Activated naive CD8-positive, alpha-beta T cell treated with anti-CD3 and anti-CD28 coated beads, Interleukin-2, amount 50 U/mL, for 24 hours (primary cell): ENCODE measurements at regions not wholly inside any gene's neighbourhood (a gene's known extent, or its start where the extent isn't known, plus 50 kb on each side); places are given as distances from the start of the nearest gene placed in this dataset.
A peak's percentile ranks its signal among the peaks of the same experiment; 100 is the strongest.

ENCODE experiments used
- ATAC-seq: fragments of 150-1000 bp; cut with Tn5 transposase; one replicate; pipeline ENCODE4 v1.10.0; 2021
- DNase-seq: peaks from one replicate; pipeline ENCODE4 v3.0.0; 2021
- H3K27ac Mint-ChIP-seq: one replicate; pipeline ENCODE4 v1.8.0; 2021; ENCODE audit warnings: mild to moderate bottlenecking, mixed read lengths
- H3K27me3 Mint-ChIP-seq: one replicate; pipeline ENCODE4 v1.8.0; 2021; ENCODE audit warnings: mixed read lengths
- H3K36me3 Mint-ChIP-seq: one replicate; pipeline ENCODE4 v1.8.0; 2021; ENCODE audit warnings: low read depth, mixed read lengths
- H3K4me1 Mint-ChIP-seq: one replicate; pipeline ENCODE4 v1.8.0; 2021; ENCODE audit warnings: mixed read lengths
- H3K4me3 Mint-ChIP-seq: one replicate; pipeline ENCODE4 v1.8.0; 2021; ENCODE audit warnings: mild to moderate bottlenecking, moderate library complexity, mixed read lengths
- H3K9me3 Mint-ChIP-seq: one replicate; pipeline ENCODE4 v1.8.0; 2021; ENCODE audit warnings: mixed read lengths

- Mint-ChIP-seq H3K27me3 (no peaks in the 10 kb centered on the region), H3K9me3 (no peaks in the 10 kb centered on the region)
Measured at GRCh38 chr17:36747861-36748260, 146.5 kb downstream of the MRM1 start.

GRCh38 chr17:36748272-36748671, 146.9 kb downstream of the MRM1 start:
- H3K27me3 Mint-ChIP-seq: no peaks in the 10 kb centered on the region
- no peaks in the 10 kb centered on the region for H3K9me3 Mint-ChIP-seq
- ATAC-seq (no peak), DNase-seq (no peak)
- no peak overlapping the region for H3K4me3 Mint-ChIP-seq
- no peaks in the 10 kb centered on the region for H3K36me3 Mint-ChIP-seq
- H3K27ac Mint-ChIP-seq: no peak overlapping the region
- no peaks in the 10 kb centered on the region for H3K4me1 Mint-ChIP-seq

More at GRCh38 chr17:36747861-36748260, 146.5 kb downstream of the MRM1 start:
- no peaks in the 10 kb centered on the region for H3K36me3 Mint-ChIP-seq
- H3K4me3 Mint-ChIP-seq: no peak overlapping the region
- ATAC-seq (no peak), DNase-seq (no peak)
- H3K27ac Mint-ChIP-seq: no peak overlapping the region
- H3K4me1 Mint-ChIP-seq: no peaks in the 10 kb centered on the region

- Mint-ChIP-seq H3K9me3 (no peaks in the 10 kb centered on the region), H3K36me3 (no peaks in the 10 kb centered on the region), H3K27me3 (peaks cover 5% of the 10 kb centered on the region), H3K27ac (no peak overlapping the region), H3K4me1 (no peaks in the 10 kb centered on the region), H3K4me3 (no peak overlapping the region)
- DNase-seq (no peak), ATAC-seq (no peak)
Measured at GRCh38 chr17:36749493-36749892, 148.1 kb downstream of the MRM1 start.

- Mint-ChIP-seq H3K27me3 (peaks cover 5% of the 10 kb centered on the region), H3K27ac (no peak overlapping the region), H3K36me3 (no peaks in the 10 kb centered on the region), H3K4me1 (no peaks in the 10 kb centered on the region), H3K9me3 (no peaks in the 10 kb centered on the region), H3K4me3 (no peak overlapping the region)
- DNase-seq: no peak
- ATAC-seq: no peak
Measured at GRCh38 chr17:36750316-36750885, 149.0 kb downstream of the MRM1 start.

GRCh38 chr17:36752096-36752888, 150.9 kb downstream of the MRM1 start:
- Mint-ChIP-seq H3K4me1 (no peaks in the 10 kb centered on the region), H3K36me3 (no peaks in the 10 kb centered on the region), H3K9me3 (no peaks in the 10 kb centered on the region), H3K27me3 (peaks cover 5% of the 10 kb centered on the region), H3K4me3 (no peak overlapping the region), H3K27ac (no peak overlapping the region)
- DNase-seq: no peak
- ATAC-seq: no peak

- Mint-ChIP-seq H3K36me3 (no peaks in the 10 kb centered on the region), H3K4me3 (no peak overlapping the region), H3K27ac (no peak overlapping the region), H3K4me1 (no peaks in the 10 kb centered on the region), H3K27me3 (peaks cover 5% of the 10 kb centered on the region), H3K9me3 (no peaks in the 10 kb centered on the region)
- DNase-seq: peak; percentile 53
- ATAC-seq: peak; percentile 41
Measured at GRCh38 chr17:36755586-36755985, 154.2 kb downstream of the MRM1 start.

- ATAC-seq: no peak
- no peak overlapping the region for H3K4me3 Mint-ChIP-seq
Measured at GRCh38 chr17:36756695-36757094, 155.3 kb downstream of the MRM1 start.

GRCh38 chr17:36760425-36760824, 159.0 kb downstream of the MRM1 start:
- Mint-ChIP-seq H3K36me3 (no peaks in the 10 kb centered on the region), H3K9me3 (no peaks in the 10 kb centered on the region), H3K4me1 (peaks cover 14% of the 10 kb centered on the region), H3K27me3 (no peaks in the 10 kb centered on the region), H3K27ac (no peak overlapping the region), H3K4me3 (no peak overlapping the region)
- ATAC-seq: no peak
- no peak for DNase-seq

More at GRCh38 chr17:36756695-36757094, 155.3 kb downstream of the MRM1 start:
- Mint-ChIP-seq H3K27me3 (peaks cover 5% of the 10 kb centered on the region), H3K9me3 (no peaks in the 10 kb centered on the region), H3K27ac (no peak overlapping the region), H3K4me1 (no peaks in the 10 kb centered on the region), H3K36me3 (no peaks in the 10 kb centered on the region)
- DNase-seq: no peak

- Mint-ChIP-seq H3K27me3 (no peaks in the 10 kb centered on the region), H3K27ac (no peak overlapping the region), H3K9me3 (no peaks in the 10 kb centered on the region), H3K4me1 (peaks cover 14% of the 10 kb centered on the region), H3K4me3 (no peak overlapping the region), H3K36me3 (no peaks in the 10 kb centered on the region)
- ATAC-seq (no peak), DNase-seq (no peak)
Measured at GRCh38 chr17:36761203-36761950, 160.0 kb downstream of the MRM1 start.

GRCh38 chr17:36765436-36766043, 164.2 kb downstream of the MRM1 start:
- ATAC-seq: no peak
- H3K27ac Mint-ChIP-seq: no peak overlapping the region
- no peaks in the 10 kb centered on the region for H3K27me3 Mint-ChIP-seq

GRCh38 chr17:36768394-36768793, 167.0 kb downstream of the MRM1 start:
- H3K36me3 Mint-ChIP-seq: no peaks in the 10 kb centered on the region
- H3K4me3 Mint-ChIP-seq: no peak overlapping the region
- ATAC-seq: no peak
- peaks cover 6% of the 10 kb centered on the region for H3K27me3 Mint-ChIP-seq
- no peak for DNase-seq
- H3K4me1 Mint-ChIP-seq: peaks cover 4% of the 10 kb centered on the region
- H3K27ac Mint-ChIP-seq: no peak overlapping the region
- H3K9me3 Mint-ChIP-seq: no peaks in the 10 kb centered on the region

More at GRCh38 chr17:36765436-36766043, 164.2 kb downstream of the MRM1 start:
- peaks cover 14% of the 10 kb centered on the region for H3K4me1 Mint-ChIP-seq
- no peak overlapping the region for H3K4me3 Mint-ChIP-seq
- H3K9me3 Mint-ChIP-seq: no peaks in the 10 kb centered on the region
- H3K36me3 Mint-ChIP-seq: no peaks in the 10 kb centered on the region
- no peak for DNase-seq

GRCh38 chr17:36773039-36773438, 164.2 kb upstream of the LHX1 start:
- H3K27ac Mint-ChIP-seq: no peak overlapping the region
- H3K9me3 Mint-ChIP-seq: no peaks in the 10 kb centered on the region
- H3K27me3 Mint-ChIP-seq: peaks cover 21% of the 10 kb centered on the region
- no peak overlapping the region for H3K4me3 Mint-ChIP-seq
- H3K36me3 Mint-ChIP-seq: no peaks in the 10 kb centered on the region
- DNase-seq (no peak), ATAC-seq (no peak)
- H3K4me1 Mint-ChIP-seq: no peaks in the 10 kb centered on the region

- ATAC-seq (no peak), DNase-seq (no peak)
- H3K9me3 Mint-ChIP-seq: no peaks in the 10 kb centered on the region
- H3K4me3 Mint-ChIP-seq: no peak overlapping the region
- peaks cover 22% of the 10 kb centered on the region for H3K27me3 Mint-ChIP-seq
- H3K27ac Mint-ChIP-seq: no peak overlapping the region
- no peaks in the 10 kb centered on the region for H3K4me1 Mint-ChIP-seq
- H3K36me3 Mint-ChIP-seq: no peaks in the 10 kb centered on the region
Measured at GRCh38 chr17:36777118-36777517, 160.2 kb upstream of the LHX1 start.

GRCh38 chr17:36778448-36778847, 158.8 kb upstream of the LHX1 start:
- peaks cover 20% of the 10 kb centered on the region for H3K27me3 Mint-ChIP-seq
- no peaks in the 10 kb centered on the region for H3K36me3 Mint-ChIP-seq
- H3K4me1 Mint-ChIP-seq: no peaks in the 10 kb centered on the region
- no peaks in the 10 kb centered on the region for H3K9me3 Mint-ChIP-seq
- DNase-seq (no peak), ATAC-seq (no peak)
- H3K4me3 Mint-ChIP-seq: no peak overlapping the region
- H3K27ac Mint-ChIP-seq: no peak overlapping the region
